HG03039 (cell line): ENCODE measurements at regions not wholly inside any gene's neighbourhood (a gene's known extent, or its start where the extent isn't known, plus 50 kb on each side); places are given as distances from the start of the nearest gene placed in this dataset.

Experiments used
- ATAC-seq: cut with Tn5 transposase; IDR thresholded peaks from one replicate; pipeline ENCODE4 v1.9.1; 2021; ENCODE audit warnings: mild to moderate bottlenecking, moderate library complexity; ENCODE audit not compliant: unreplicated experiment

DNA sequence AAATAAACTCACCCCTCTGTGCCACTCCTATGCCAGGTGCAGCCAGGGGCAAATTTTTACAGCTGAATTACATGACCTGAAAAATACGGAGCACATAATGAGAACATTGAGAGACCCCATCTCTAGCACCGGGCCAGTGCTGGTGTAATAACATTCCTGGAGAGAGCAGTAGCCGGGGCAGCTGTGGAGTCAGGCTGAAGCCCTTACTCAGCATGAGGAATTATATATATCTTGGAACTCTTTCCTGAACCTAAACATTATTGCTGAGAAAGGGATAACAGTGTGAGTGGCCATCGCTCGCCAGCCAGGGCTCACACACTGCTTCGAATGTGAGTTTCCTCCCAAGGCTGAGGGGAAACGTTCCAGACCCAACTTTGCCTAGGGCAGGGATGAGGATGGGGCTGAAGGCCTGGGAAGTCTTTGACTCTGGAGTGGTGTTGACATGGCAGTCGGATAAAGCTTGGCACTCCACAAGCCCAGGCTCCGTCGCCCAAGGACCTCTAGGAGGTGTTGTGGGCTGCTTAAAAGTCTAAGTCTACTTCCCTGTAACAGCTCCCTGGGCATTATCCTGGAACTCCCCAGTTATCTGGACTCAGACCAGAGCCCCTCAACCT lies 269.8 kb downstream of the CDC5L start:
- ATAC-seq, result no peak

DNA sequence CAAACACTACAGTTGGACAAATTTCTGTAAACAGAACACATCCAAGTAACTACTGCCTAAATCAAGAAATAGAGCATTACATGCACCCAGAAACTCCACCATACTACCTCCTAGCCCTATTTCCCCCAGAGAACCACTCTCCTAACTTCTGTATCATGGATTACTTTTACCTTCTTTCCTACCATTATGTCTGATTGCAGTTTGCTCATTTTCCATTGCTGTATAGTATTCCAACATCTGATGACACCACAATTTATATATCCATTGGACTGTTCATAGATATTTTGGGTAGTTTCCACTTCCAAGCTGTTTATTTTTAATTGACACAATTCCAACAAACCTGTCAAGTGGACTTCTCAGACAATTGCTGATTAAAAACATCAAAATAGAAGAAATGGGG lies 271.1 kb downstream of the CDC5L start:
- no peak for ATAC-seq

DNA sequence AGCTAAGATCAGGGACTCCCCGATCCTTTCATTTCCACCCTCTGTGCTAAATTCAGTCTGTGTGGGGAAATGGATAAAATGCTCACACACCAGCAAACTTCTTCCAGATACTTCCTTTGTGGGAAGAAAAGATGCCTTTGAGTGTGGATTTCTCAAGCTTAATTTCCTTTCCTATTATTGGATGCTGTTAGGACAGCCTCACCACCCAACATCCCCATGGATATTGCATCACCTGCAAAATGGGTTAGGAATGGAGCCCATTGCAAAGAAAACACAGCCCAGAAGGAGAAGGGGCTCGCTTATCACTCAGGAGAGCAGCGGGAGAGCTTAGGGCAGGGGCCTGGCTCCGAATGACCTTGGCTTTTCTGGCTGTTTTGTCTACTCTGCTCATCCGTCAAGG lies 272.2 kb downstream of the CDC5L start:
- no peak for ATAC-seq

DNA sequence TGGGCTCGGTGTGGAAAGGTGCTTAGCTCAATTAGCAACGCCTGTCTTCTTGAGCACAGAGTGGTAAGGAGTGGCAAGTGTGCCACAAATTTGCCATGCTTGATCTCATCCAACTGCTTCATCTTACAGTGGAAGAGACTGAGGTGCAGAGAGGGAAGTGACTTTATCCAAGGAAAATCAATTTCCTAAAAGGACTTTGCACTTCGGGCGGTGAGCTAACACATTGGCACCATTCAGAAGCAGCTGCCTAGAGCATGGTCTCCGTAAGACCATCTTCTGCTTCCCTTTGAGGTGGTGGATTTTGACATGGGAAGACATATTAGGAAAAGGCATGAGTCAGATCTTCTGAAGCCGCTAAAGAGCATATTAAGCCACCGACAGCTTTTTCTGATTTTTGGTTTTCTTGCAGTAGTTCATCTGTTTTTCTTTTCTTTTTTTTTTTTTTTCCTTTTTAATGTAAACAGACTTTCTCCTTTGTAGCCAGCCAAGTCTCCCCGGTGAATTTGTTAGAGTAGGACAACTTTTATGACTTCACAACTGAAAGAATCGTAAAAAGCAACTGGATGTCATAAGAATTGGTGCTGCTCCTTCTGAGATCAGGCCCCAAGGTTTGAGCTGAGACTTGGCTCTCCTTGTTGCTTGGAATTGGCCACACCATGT lies 273.2 kb downstream of the CDC5L start:
- no peak for ATAC-seq

DNA sequence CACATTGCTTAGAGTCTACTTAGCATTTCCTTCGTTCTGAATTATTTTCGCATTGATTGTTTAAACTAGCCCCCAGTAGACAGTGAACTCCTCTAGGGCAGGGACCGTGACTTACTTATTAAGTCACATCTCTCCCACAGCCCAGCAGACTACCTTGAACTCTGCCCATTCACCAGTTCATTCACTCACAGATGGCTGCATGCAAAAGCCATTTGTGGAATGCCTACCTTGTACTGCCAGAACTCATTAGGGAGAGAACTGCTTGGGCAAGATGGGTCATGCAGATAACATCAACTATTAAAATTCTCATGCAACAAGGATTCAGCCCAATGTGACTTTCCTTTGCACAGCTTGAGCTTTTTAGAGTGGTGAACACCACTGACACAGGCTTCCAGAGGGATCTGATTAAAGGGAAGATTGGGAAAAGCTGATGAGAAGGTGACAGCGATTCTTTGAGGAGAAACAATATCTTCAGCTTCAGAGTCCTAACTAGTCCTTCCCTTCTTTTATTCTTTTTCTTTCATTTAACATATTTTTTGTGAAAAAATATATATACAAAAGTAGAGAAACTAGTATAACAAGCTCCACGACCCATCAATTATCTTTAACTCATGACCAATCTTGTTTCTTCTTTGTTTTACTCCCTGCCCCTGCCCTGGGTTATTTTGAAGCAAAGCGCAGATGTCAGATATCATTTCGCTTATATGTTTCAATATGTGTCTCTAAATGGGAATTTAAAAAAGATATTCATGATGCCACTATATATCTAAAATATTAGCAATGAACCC lies 273.9 kb downstream of the CDC5L start:
- ATAC-seq, result no peak

DNA sequence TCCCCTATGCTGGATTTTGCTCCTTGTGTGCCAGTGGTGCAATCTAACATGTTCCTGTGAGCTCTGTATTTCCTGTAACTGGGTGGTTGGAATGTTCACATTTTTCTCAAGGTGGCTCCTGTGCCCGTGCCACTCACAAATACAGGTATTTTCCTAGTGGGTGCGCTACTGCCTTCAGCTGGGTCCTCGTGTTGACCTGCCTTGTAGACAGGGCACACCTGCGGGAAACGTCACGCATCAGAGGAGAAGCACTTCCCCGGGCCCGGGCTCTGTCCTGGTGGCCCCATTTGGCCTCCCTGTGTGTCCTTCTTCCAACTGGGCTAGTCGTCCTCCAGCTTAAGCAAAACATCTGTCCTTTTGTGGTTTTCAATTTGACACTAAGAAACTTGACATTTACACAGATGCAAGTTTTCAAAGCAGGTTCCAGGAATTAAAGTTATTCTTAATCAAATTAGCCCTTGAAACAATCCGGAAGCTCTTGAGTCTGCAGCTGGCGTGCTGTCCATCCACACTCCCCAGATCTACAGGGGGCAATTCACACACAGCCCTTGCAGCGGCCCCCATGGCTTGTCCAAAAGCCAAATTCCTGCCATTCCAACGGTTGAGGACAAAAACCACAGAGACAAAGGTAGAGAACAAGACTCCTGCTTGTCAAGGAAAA lies 275.1 kb downstream of the CDC5L start:
- no peak for ATAC-seq

DNA sequence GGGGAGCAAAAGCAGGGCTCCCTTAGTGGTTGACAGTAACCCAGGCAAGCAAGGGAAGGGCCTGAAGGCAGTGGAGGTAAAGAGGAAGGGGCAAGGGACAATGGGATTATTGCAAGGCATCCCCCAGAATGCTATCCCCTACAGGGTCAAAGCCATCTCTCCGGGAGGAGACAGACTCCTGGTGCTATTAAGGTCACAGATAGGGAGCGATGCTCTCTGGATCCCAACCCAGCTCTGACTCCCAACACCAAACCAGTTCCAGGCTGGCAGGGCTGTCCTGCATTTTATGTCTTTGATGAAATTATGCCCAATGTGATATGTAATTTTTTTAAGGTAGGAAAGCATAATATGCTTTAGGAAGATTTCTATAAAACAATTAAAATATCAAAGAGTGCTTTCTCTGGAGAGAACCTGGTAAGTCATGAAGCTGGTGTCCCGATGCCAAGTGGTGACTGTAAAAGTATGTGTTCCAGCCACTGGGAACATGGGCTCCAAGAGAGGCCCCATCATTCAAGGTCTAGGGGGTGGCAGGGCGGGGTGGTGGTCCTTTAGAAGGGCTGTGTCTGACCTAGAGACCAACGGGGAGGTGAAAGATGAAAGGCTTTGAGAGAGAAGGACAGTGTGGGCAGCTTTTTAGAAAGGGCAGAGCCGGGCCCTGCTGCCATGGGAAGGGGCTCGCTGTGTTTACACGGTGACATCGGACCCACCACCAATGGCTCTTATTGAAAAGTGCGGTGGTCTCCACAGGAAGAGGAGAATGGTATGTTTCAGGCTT lies 276.5 kb downstream of the CDC5L start:
- ATAC-seq, result no peak

DNA sequence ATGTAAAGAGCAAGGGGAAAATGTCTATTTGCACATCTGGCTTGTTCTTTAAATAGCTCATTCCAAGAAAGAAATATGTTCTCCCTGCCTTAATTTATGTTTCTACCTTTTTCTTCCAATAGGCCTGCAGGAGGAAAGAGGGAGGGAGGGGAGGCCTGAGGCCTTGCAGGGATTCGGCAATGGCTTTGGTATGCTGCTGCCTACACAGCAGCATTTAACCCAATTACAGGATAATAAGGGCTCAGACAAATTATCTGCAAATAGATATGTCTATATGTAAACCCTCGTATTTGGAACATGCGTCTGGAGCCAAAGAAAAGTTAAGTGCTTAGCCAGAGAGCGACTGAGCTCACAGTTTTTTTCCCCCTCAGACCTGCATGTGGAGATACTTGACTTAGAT lies 277.2 kb downstream of the CDC5L start:
- no peak for ATAC-seq

DNA sequence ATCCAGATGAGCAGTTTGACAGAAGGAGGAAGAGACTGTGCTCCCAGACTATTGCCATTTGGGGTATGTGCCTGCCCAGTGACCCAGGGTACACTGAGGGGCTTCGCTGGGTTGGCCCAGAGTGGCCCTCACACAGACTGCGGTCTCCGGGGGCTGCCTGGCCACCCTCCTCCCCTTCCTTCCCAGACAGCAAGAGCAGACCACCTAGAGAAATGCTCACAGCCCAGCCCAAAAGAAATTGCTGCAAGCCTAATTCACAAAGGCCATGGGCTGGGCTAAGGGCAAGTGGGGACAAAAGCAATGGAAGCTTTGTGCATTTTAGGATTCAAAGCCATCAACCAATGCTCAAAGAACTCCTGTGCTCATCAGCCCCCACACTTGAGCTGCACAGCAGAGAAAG lies 277.6 kb downstream of the CDC5L start:
- ATAC-seq, result no peak

DNA sequence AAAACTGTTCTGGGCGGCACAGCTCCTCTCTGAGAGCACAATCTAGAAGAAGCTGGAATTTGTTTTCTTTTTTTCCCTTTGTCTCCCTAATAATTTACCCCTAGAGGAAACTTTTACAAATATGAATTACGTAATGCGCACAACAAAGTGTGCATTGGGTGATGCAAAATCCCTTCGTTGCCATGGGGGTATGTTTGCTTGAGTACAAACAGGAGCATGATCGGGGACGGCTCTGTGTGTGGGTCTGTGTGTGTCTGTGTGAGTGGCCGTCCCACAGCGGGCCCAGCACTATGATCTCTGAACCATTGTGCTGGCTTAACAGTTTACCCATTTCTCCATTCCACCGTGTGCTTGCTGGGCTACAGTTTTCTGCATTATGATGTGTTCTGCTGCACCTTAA lies 278.2 kb downstream of the CDC5L start:
- ATAC-seq, result no peak

DNA sequence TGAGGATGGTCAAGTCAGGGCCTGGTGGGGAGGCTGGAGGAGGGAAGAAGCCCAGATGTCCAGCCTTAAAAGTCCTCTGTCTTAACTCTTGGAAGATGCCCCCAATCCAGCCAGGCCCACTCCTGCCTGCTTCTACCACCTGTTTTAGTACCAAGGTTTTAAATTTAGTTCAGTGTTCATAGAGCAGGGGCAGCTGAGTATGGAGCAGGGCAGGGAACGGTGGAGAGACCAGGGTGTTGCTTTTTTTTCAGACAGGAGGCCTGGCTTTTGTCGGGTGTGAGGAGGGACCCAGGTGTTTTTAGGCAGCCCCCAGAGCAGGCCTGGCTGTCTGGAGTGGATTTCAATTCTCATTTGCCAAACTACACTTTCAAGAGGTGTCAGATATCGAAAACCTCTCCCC lies 278.8 kb downstream of the CDC5L start:
- ATAC-seq, result no peak

DNA sequence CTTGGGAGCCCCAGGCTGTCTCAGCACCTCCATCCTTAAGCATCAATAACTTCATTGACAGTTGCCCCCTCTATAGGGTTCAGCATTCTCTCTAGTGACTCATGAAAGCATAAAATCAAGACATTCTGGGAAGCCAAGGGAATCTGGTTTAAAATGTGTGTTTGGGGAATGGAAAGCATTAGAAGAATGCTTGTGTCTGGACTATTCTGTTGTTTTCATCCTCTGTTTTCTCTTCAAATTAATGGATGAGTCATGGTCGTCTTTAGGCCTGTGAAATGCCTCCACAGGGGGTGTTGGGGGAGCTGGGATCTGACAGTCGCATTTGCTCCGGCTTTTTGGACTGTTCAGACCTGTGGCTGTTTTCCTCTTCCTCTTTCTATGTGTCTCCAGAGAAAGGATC lies 279.7 kb downstream of the CDC5L start:
- no peak for ATAC-seq

DNA sequence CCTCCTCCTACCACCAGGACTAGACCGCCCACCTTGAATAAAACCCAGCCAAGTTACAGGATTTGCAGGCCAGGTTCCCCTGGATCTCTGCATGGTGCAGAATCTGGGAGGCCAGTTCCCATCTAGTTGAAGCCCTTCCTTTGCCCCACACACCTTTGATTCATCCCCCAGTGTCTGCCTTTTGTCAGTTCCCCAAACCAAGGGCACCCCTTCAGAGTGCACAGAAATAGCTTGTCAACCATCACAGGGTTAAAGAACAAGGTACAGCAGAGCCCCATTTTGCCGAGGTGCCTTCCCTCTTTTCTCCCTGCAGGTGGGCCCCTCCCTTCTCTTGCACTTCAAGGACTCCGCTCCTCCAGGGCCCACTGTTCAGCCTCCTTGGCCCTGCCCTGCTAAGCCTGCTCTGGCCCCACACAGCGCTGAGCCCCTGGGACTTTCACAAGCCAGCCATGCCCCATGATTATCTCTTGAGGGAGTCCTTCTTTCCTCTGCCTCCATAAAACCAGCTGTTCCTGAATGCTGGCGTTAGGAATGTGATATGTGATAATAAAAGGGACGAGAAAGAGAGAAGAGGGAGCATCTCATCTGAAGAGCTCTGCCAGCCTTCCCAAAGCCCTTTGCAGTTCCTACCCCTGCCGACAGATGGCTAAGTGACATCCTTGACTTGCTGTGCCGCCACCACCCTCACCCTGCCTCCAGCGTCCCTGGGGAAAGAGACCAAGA lies 280.3 kb downstream of the CDC5L start:
- ATAC-seq, result peak; percentile 51

DNA sequence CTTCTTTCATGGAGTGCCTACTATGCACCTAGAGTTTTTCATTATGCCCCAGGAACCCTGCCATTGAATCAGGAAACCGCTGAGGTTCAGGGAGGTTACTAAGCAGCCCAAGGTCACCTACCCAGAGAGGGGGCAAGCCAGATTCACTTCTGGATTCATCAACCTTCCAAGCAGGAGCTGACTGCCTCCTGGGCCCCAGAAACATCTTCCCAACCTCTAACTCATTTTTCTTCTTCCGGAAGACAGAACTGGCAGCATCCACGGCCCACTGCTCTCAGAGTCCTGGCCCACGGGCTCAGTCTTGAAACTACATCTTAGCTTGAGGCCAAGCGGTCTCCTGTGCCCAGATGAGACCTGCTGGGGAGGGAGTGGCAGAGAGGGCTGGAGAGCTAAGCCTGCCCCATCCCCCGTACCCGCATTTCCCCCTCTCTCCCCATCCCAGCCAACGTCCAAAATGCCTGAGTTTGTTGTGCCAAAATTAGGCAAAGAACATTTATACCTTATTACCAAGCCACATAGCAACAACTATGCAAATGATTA lies 281.0 kb downstream of the CDC5L start:
- no peak for ATAC-seq

DNA sequence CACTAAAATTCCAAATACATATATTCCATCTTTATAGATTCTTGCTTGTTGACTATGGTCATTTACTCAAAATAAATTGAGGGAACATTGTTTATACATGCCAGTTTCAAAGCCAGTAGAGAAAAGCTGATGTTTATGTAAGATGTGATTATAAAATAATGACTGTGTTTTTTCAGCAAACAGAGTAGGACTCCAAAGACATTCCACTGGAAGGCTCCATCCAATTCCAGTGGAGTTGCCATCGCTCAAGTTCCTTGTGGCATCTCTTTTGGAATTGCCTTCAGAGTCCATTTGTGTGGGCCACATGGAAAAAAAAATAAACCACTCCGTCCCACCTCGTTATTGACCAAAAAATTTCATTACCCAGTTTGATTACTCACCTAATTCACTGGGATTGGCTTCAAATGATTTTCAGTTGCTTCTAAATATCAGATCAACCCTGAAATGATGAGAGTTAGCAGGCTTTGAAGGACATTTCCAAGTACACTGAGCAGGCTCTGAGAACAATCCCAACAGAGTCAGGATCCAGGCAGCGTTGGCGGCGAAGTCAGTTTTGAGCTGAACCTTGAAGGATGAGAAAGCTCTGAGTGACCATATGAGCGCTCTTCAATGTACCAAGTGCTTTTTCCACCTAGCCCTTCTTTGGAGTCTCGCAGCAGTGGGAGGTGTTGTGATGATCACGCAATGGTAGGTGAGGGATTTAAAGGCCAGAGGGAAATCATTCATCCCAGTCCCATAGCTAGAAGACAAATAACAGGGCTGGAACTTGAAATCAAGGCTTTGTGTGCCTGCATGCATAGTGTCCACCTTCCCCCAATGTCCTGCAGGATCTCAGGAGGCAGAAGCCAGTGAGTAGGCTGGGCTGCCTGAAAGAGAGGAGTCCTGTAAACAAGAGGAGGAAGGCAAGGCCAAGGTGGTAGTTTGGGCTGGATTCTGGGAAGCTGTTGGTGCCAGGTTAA lies 281.7 kb downstream of the CDC5L start:
- no peak for ATAC-seq

DNA sequence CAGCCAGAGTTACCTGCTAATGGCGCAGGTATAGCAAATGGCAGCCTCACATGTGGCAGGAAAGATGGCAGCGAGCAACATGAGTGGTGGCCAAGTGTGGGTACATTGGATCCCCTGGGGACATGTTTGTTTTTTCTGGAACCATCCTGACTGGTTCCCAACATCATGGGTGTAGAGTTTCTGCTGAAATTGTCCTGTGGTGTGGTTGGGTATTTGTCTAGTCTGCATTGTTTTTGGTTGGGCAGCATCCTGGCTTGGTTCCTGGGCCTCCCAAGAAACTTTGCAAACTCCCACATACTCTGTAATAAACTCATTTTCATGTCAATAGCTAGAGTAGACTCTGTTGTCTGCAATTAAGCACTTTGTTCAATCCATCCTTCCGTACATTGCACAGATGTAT lies 282.6 kb downstream of the CDC5L start:
- ATAC-seq, result no peak

DNA sequence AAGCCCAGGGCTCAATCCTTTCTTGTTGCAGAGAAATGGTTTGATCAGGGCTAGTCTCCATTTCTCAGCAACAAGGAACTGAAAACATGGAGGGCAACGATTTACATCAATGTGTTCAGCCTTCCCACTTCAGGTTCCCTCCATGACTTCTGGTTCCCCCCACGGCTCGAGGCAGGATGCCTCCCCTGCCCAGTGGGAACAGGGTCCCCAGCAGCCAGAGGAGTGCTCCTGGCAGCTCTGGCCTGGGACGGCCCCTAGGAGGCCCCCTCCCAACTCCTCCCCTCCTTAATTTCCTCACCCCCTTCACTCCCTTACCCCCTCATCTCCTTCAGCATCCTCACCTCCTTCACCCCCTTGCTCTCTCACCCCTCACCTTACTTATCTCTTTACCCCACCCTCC lies 283.8 kb downstream of the CDC5L start:
- no peak for ATAC-seq

DNA sequence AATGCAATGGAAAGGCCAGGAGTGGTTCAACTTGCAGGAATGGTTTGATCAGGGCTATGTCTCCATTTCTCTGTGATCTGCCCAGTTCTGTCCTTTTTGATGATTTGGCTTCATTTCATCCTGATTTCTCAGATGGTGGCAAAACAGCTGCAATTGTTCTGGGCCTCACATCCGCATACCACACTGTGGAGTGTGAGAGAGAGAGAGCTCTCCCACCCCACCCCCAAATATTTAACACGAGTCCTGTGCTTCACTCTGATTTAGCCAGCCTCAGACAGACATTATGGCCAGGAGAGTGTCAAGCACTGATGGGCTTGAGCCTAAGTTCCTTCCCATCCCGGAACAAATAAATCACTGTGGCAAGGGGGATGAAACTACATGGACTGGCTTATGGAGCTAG lies 284.6 kb downstream of the CDC5L start:
- ATAC-seq, result no peak

DNA sequence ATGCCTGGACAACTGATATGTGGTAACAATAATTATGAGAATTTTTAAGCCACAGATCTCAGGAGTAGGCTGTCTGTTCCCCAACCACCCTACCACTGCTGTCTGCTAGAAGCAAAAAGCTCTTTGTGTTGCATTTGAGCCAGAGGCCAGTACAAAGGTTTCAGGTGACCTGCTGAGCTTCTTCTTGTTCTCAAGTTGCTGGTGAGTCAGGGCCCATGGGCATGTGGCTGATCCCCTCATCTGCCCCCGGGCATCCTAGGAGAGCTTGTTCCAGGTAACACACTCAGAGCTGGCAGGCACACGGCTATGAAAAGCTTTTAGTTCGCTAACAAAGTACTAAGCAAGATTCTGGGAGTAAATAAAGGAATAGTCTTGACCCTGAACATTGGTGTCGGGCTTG lies 285.3 kb downstream of the CDC5L start:
- ATAC-seq, result no peak
